ENCODE measurements at regions not wholly inside any gene's neighbourhood (a gene's known extent, or its start where the extent isn't known, plus 50 kb on each side); places are given as distances from the start of the nearest gene placed in this dataset.
"Not testable (repeated sequence)": the region's sequence is repeated elsewhere in the genome, so short reads cannot be mapped to it uniquely, and the experiment has no call there.

DNA sequence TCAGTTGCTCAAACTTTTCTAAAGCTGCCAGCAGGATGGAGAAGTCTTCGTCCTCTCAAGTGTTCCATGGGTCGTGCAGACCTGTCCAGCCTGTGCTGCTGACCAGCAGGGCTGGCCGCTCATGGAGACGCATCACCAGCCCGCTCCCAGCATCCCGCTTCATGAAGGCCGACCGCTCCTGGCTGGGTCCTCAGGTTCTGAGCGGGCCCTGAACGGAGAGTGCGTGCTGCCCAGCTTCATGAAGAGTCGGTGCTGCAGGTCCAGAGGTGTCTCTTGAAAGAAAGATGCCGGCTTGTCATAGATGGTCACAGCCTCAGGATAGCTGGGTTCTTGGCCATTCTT is 75.8 kb upstream of the KCNAB1 start:
- Histone ChIP-seq H4K20me1 (ENCODE audit: insufficient read depth) (no peaks in the 10 kb centered on the region), H3K9ac (no peak overlapping the region), H2AFZ (ENCODE audit: low read depth) (no peak overlapping the region), H3K9me2 (no peaks in the 10 kb centered on the region), H3K27ac (ENCODE audit: low read depth in 2 of 2, low read length in 1 of 2) (no peak overlapping the region), H3F3A (replicated peaks; ENCODE audit: insufficient read depth) (no peaks in the 10 kb centered on the region), H3K9me3 (no peaks in the 10 kb centered on the region), H3K36me3 (replicated peaks in 1 of 2; ENCODE audit: control insufficient read depth in 1 of 2, insufficient read depth in 2 of 2, low read length in 1 of 2) (no peaks in the 10 kb centered on the region), H3K4me1 (ENCODE audit: control insufficient read depth in 1 of 2, insufficient read depth in 2 of 2, low read depth in 1 of 2, low read length in 1 of 2) (no peaks in the 10 kb centered on the region), H3K4me3 (ENCODE audit: low read depth in 2 of 2, low read length in 1 of 2) (no peak overlapping the region), H3K79me2 (ENCODE audit: insufficient read depth) (no peaks in the 10 kb centered on the region), H3K27me3 (ENCODE audit: insufficient read depth) (no peaks in the 10 kb centered on the region), H3K4me2 (no peak overlapping the region)
- DNase-seq, result no peak
- 93% methylated on average over 9 of the region's 13 CpGs for WGBS (ENCODE audit: low lambda C conversion rate)
- ChIA-PET CTCF (interaction anchor here (0.7 to 2.1 kb wide), 3 partner anchors 12 to 106 kb away, joined by 3 to 4 read pairs (median 3); no protein-coding TSS in a partner anchor), POLR2A (no interaction called here)
- no peak for TF ChIP-seq MEF2A (IDR thresholded peaks at IDR 0.05; ENCODE audit: borderline replicate concordance, low read depth)
- TF ChIP-seq, protein P1, sequence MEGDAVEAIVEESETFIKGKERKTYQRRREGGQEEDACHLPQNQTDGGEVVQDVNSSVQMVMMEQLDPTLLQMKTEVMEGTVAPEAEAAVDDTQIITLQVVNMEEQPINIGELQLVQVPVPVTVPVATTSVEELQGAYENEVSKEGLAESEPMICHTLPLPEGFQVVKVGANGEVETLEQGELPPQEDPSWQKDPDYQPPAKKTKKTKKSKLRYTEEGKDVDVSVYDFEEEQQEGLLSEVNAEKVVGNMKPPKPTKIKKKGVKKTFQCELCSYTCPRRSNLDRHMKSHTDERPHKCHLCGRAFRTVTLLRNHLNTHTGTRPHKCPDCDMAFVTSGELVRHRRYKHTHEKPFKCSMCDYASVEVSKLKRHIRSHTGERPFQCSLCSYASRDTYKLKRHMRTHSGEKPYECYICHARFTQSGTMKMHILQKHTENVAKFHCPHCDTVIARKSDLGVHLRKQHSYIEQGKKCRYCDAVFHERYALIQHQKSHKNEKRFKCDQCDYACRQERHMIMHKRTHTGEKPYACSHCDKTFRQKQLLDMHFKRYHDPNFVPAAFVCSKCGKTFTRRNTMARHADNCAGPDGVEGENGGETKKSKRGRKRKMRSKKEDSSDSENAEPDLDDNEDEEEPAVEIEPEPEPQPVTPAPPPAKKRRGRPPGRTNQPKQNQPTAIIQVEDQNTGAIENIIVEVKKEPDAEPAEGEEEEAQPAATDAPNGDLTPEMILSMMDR (IDR thresholded peaks at IDR 0.05), result no peak
- TF ChIP-seq, protein P2, sequence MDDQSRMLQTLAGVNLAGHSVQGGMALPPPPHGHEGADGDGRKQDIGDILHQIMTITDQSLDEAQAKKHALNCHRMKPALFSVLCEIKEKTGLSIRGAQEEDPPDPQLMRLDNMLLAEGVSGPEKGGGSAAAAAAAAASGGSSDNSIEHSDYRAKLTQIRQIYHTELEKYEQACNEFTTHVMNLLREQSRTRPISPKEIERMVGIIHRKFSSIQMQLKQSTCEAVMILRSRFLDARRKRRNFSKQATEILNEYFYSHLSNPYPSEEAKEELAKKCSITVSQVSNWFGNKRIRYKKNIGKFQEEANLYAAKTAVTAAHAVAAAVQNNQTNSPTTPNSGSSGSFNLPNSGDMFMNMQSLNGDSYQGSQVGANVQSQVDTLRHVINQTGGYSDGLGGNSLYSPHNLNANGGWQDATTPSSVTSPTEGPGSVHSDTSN (IDR thresholded peaks at IDR 0.05), result no peak
- TF ChIP-seq, protein P3, sequence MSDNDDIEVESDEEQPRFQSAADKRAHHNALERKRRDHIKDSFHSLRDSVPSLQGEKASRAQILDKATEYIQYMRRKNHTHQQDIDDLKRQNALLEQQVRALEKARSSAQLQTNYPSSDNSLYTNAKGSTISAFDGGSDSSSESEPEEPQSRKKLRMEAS (IDR thresholded peaks at IDR 0.05; ENCODE audit: low read depth), result no peak
- TF ChIP-seq CHD2 (IDR thresholded peaks at IDR 0.05; ENCODE audit: low read length, partially characterized antibody), result no peak
- TF ChIP-seq EZH2phosphoT487 (IDR thresholded peaks at IDR 0.05; ENCODE audit: borderline replicate concordance, low read depth), result no peak

DNA sequence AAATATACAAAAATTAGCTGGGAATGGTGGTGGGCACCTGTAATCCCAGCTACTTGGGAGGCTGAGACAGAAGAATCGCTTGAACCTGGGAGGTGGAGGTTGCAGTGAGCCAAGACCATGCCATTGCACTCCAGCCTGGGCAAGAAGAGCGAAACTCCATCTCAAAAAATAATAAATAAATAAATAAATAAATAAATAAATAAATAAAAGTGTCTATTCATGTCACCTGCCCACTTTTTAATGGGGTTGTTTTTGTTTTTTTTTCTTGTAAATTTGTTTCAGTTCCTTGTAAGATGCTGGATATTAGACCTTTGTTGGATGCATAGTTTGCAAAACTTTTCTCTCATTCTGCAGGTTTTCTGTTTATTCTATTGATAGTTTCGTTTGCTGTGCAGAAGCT is 71.9 kb upstream of the KCNAB1 start:
- H2AFZ ChIP-seq (ENCODE audit: low read depth); H3K9me2 ChIP-seq; H3K9me3 ChIP-seq; H3F3A ChIP-seq (replicated peaks; ENCODE audit: insufficient read depth); DNase-seq; H3K4me1 ChIP-seq (ENCODE audit: control insufficient read depth in 1 of 2, insufficient read depth in 2 of 2, low read depth in 1 of 2, low read length in 1 of 2); H3K36me3 ChIP-seq (replicated peaks in 1 of 2; ENCODE audit: control insufficient read depth in 1 of 2, insufficient read depth in 2 of 2, low read length in 1 of 2); POLR2A ChIA-PET; H3K4me3 ChIP-seq (ENCODE audit: low read depth in 2 of 2, low read length in 1 of 2); H3K9ac ChIP-seq; H3K79me2 ChIP-seq (ENCODE audit: insufficient read depth); H3K4me2 ChIP-seq; H3K27ac ChIP-seq (ENCODE audit: low read depth in 2 of 2, low read length in 1 of 2); CTCF ChIA-PET; H3K27me3 ChIP-seq (ENCODE audit: insufficient read depth); H4K20me1 ChIP-seq (ENCODE audit: insufficient read depth): not testable (repeated sequence)
- 65% methylated on average over 3 of the region's 3 CpGs for WGBS (ENCODE audit: low lambda C conversion rate)

DNA sequence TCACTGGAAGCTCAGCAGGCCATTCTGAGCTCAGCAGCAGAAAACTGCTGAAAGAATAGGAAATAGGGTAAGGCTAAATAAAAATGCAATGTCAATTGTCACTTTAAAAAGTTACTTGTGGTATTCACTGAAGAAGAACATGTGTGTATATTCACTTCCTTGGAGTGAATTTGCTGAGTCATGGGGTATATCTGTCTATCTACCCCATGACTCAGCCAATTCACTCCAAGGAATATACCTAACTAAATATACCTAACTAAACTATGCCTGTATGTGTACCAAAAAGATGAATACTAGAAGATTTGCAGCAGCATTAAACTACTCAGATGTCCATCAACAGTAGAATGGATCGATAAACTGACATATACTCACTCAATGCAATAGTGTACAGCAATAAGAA is 69.5 kb upstream of the KCNAB1 start:
- H2AFZ ChIP-seq (ENCODE audit: low read depth), result no peak overlapping the region
- H3K4me2 ChIP-seq, result no peak overlapping the region
- H3K9me3 ChIP-seq, result no peaks in the 10 kb centered on the region
- 86% methylated on average over 1 of the region's 1 CpG for WGBS (ENCODE audit: low lambda C conversion rate)
- ChIA-PET POLR2A (no interaction called here), CTCF (no interaction called here)
- no peaks in the 10 kb centered on the region for H3K27me3 ChIP-seq (ENCODE audit: insufficient read depth)
- H4K20me1 ChIP-seq (ENCODE audit: insufficient read depth), result no peaks in the 10 kb centered on the region
- H3K9ac ChIP-seq, result no peak overlapping the region
- H3K79me2 ChIP-seq (ENCODE audit: insufficient read depth), result no peaks in the 10 kb centered on the region
- H3K36me3 ChIP-seq (replicated peaks in 1 of 2; ENCODE audit: control insufficient read depth in 1 of 2, insufficient read depth in 2 of 2, low read length in 1 of 2), result no peaks in the 10 kb centered on the region
- DNase-seq, result no peak
- H3K9me2 ChIP-seq, result no peaks in the 10 kb centered on the region
- no peaks in the 10 kb centered on the region for H3K4me1 ChIP-seq (ENCODE audit: control insufficient read depth in 1 of 2, insufficient read depth in 2 of 2, low read depth in 1 of 2, low read length in 1 of 2)
- no peak overlapping the region for H3K4me3 ChIP-seq (ENCODE audit: low read depth in 2 of 2, low read length in 1 of 2)
- no peak overlapping the region for H3K27ac ChIP-seq (ENCODE audit: low read depth in 2 of 2, low read length in 1 of 2)
- H3F3A ChIP-seq (replicated peaks; ENCODE audit: insufficient read depth), result no peaks in the 10 kb centered on the region
- TF ChIP-seq GABPA (IDR thresholded peaks at IDR 0.05; ENCODE audit: low read depth) (no peak), TCF12 (IDR thresholded peaks at IDR 0.05) (no peak), YY1 (IDR thresholded peaks at IDR 0.05; ENCODE audit: low read depth) (no peak), FOSL2 (IDR thresholded peaks at IDR 0.05; ENCODE audit: borderline replicate concordance, low read depth) (no peak), GATA2 (CRISPR knock-in tag; IDR thresholded peaks at IDR 0.05) (no peak)
- TF ChIP-seq, protein P4, sequence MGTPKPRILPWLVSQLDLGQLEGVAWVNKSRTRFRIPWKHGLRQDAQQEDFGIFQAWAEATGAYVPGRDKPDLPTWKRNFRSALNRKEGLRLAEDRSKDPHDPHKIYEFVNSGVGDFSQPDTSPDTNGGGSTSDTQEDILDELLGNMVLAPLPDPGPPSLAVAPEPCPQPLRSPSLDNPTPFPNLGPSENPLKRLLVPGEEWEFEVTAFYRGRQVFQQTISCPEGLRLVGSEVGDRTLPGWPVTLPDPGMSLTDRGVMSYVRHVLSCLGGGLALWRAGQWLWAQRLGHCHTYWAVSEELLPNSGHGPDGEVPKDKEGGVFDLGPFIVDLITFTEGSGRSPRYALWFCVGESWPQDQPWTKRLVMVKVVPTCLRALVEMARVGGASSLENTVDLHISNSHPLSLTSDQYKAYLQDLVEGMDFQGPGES (IDR thresholded peaks at IDR 0.05; ENCODE audit: low read depth, low read length), result no peak
- TF ChIP-seq, protein P5, sequence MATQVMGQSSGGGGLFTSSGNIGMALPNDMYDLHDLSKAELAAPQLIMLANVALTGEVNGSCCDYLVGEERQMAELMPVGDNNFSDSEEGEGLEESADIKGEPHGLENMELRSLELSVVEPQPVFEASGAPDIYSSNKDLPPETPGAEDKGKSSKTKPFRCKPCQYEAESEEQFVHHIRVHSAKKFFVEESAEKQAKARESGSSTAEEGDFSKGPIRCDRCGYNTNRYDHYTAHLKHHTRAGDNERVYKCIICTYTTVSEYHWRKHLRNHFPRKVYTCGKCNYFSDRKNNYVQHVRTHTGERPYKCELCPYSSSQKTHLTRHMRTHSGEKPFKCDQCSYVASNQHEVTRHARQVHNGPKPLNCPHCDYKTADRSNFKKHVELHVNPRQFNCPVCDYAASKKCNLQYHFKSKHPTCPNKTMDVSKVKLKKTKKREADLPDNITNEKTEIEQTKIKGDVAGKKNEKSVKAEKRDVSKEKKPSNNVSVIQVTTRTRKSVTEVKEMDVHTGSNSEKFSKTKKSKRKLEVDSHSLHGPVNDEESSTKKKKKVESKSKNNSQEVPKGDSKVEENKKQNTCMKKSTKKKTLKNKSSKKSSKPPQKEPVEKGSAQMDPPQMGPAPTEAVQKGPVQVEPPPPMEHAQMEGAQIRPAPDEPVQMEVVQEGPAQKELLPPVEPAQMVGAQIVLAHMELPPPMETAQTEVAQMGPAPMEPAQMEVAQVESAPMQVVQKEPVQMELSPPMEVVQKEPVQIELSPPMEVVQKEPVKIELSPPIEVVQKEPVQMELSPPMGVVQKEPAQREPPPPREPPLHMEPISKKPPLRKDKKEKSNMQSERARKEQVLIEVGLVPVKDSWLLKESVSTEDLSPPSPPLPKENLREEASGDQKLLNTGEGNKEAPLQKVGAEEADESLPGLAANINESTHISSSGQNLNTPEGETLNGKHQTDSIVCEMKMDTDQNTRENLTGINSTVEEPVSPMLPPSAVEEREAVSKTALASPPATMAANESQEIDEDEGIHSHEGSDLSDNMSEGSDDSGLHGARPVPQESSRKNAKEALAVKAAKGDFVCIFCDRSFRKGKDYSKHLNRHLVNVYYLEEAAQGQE (IDR thresholded peaks at IDR 0.05; ENCODE audit: low read depth, low read length), result no peak
- TF ChIP-seq, protein P6, sequence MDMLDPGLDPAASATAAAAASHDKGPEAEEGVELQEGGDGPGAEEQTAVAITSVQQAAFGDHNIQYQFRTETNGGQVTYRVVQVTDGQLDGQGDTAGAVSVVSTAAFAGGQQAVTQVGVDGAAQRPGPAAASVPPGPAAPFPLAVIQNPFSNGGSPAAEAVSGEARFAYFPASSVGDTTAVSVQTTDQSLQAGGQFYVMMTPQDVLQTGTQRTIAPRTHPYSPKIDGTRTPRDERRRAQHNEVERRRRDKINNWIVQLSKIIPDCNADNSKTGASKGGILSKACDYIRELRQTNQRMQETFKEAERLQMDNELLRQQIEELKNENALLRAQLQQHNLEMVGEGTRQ (IDR thresholded peaks at IDR 0.05; ENCODE audit: borderline replicate concordance, low read depth, low read length), result no peak

All from SK-N-SH (cell line).